CD14-positive monocyte (primary cell): ENCODE measurements at regions not wholly inside any gene's neighbourhood (a gene's known extent, or its start where the extent isn't known, plus 50 kb on each side); places are given as distances from the start of the nearest gene placed in this dataset.

Source experiments
- DNase-seq, 3 donors: peaks; one replicate each; pipeline ENCODE4 v3.0.0-alpha.2; 2011 to 2022
- H2AFZ ChIP-seq: 2 replicates; pipeline ENCODE4 v1.6.0; 2012; ENCODE audit warnings: mild to moderate bottlenecking, low read depth, low read length, inconsistent platforms; ENCODE audit not compliant: insufficient read depth, poor library complexity, severe bottlenecking
- H3K27ac ChIP-seq, 2 donors: 1 replicate in 1 of 2; 2 replicates in 1 of 2; pipeline ENCODE4 v1.5.1; 2012 to 2013; ENCODE audit warnings: low read length in 2 of 2, control low read depth in 1 of 2, inconsistent platforms in 1 of 2, low read depth in 1 of 2, mild to moderate bottlenecking in 1 of 2
- H3K27me3 ChIP-seq, 2 donors: one replicate each; pipeline versions ENCODE4 v1.6.0 to v1.6.1; 2011 to 2013; ENCODE audit warnings: low read length in 2 of 2; ENCODE audit not compliant: control insufficient read depth in 2 of 2, insufficient read depth in 2 of 2
- H3K36me3 ChIP-seq, 2 donors: replicated peaks in 1 of 2; 1 replicate in 1 of 2; 2 replicates in 1 of 2; pipeline versions ENCODE4 v1.5.1 to v1.6.1; 2012 to 2013; ENCODE audit warnings: low read length in 2 of 2, control low read depth in 1 of 2, inconsistent platforms in 1 of 2, mild to moderate bottlenecking in 1 of 2; ENCODE audit not compliant: insufficient read depth in 2 of 2, control insufficient read depth in 1 of 2
- H3K4me1 ChIP-seq, 2 donors: 1 replicate in 1 of 2; 2 replicates in 1 of 2; pipeline versions ENCODE4 v1.5.1 to v1.6.1; 2012 to 2013; ENCODE audit warnings: low read length in 2 of 2, control low read depth in 1 of 2, inconsistent platforms in 1 of 2, mild to moderate bottlenecking in 1 of 2, moderate library complexity in 1 of 2; ENCODE audit not compliant: insufficient read depth in 2 of 2, control insufficient read depth in 1 of 2
- H3K4me2 ChIP-seq: replicated peaks from 2 replicates; pipeline ENCODE3; 2012; ENCODE audit warnings: low read length, moderate library complexity, mild to moderate bottlenecking; ENCODE audit not compliant: poor library complexity, severe bottlenecking; ENCODE audit errors: extremely low read depth
- H3K4me3 ChIP-seq, 3 experiments: fragments of 200-600 bp in 1 of 3; sonication (generic) in 1 of 3; replicated peaks in 1 of 3; 1 replicate in 2 of 3; 2 replicates in 1 of 3; pipeline ENCODE4 v1.5.1; 2011 to 2013; ENCODE audit warnings: low read length in 3 of 3, mild to moderate bottlenecking in 3 of 3, control low read depth in 2 of 3, low read depth in 2 of 3, inconsistent platforms in 1 of 3, moderate library complexity in 1 of 3
- H3K79me2 ChIP-seq: 2 replicates; pipeline ENCODE4 v1.6.0; 2012; ENCODE audit warnings: mild to moderate bottlenecking, control low read depth, inconsistent platforms, low read length, moderate library complexity; ENCODE audit not compliant: insufficient read depth
- H3K9ac ChIP-seq: 2 replicates; pipeline ENCODE4 v1.6.0; 2017; ENCODE audit warnings: low read length, mild to moderate bottlenecking; ENCODE audit not compliant: insufficient read depth, poor library complexity, severe bottlenecking
- H3K9me3 ChIP-seq, 2 donors: replicated peaks in 1 of 2; 1 replicate in 1 of 2; 2 replicates in 1 of 2; pipeline versions ENCODE4 v1.5.1 to v1.6.1; 2012 to 2013; ENCODE audit warnings: low read length in 2 of 2, control low read depth in 1 of 2; ENCODE audit not compliant: control insufficient read depth in 1 of 2, insufficient read depth in 1 of 2
- H4K20me1 ChIP-seq: 2 replicates; pipeline ENCODE4 v1.6.0; 2012; ENCODE audit warnings: mild to moderate bottlenecking, low read length, control low read depth, moderate library complexity; ENCODE audit not compliant: insufficient read depth
- H3K27ac Mint-ChIP-seq, 7 donors: one replicate each; pipeline ENCODE4 v1.8.0; 2020; ENCODE audit warnings: mild to moderate bottlenecking in 7 of 7, mixed read lengths in 7 of 7, moderate library complexity in 6 of 7, inconsistent platforms in 2 of 7
- H3K27me3 Mint-ChIP-seq, 3 donors: one replicate each; pipeline ENCODE4 v1.8.0; 2021 to 2022; ENCODE audit warnings: low read depth in 3 of 3, mild to moderate bottlenecking in 3 of 3, mixed read lengths in 3 of 3, moderate library complexity in 3 of 3, inconsistent platforms in 1 of 3
- H3K36me3 Mint-ChIP-seq, 2 donors: one replicate each; pipeline ENCODE4 v1.8.0; 2020; ENCODE audit warnings: mixed read lengths in 2 of 2, inconsistent platforms in 1 of 2, mild to moderate bottlenecking in 1 of 2
- H3K4me1 Mint-ChIP-seq: one replicate; pipeline ENCODE4 v1.8.0; 2020; ENCODE audit warnings: mild to moderate bottlenecking, mixed read lengths
- H3K4me3 Mint-ChIP-seq, 2 donors: one replicate each; pipeline ENCODE4 v1.8.0; 2020; ENCODE audit warnings: mild to moderate bottlenecking in 2 of 2, mixed read lengths in 2 of 2, moderate library complexity in 1 of 2
- H3K9me3 Mint-ChIP-seq, 7 donors: one replicate each; pipeline ENCODE4 v1.8.0; 2020 to 2022; ENCODE audit warnings: mixed read lengths in 7 of 7, mild to moderate bottlenecking in 6 of 7, moderate library complexity in 6 of 7, inconsistent platforms in 2 of 7
- WGBS: methylation state at CpG from one replicate; pipeline ENCODE4 v1.1.5; 2013; ENCODE audit warnings: missing lambda C conversion rate; ENCODE audit not compliant: insufficient coverage; 5-methylcytosine and 5-hydroxymethylcytosine counted together
- intact Hi-C, 2 donors: fragments of 100-400 bp; cut with micrococcal nuclease; formaldehyde crosslinking; loops; one replicate each; pipeline versions ENCODE4 v1.15.0 to v1.15.1; 2023
- TF ChIP-seq, protein P1 (sequence below): fragments of 200-600 bp; IDR thresholded peaks from one replicate; pipeline ENCODE4 v1.8.0; 2022; ENCODE audit warnings: antibody characterized with exemption, mild to moderate bottlenecking

DNA sequence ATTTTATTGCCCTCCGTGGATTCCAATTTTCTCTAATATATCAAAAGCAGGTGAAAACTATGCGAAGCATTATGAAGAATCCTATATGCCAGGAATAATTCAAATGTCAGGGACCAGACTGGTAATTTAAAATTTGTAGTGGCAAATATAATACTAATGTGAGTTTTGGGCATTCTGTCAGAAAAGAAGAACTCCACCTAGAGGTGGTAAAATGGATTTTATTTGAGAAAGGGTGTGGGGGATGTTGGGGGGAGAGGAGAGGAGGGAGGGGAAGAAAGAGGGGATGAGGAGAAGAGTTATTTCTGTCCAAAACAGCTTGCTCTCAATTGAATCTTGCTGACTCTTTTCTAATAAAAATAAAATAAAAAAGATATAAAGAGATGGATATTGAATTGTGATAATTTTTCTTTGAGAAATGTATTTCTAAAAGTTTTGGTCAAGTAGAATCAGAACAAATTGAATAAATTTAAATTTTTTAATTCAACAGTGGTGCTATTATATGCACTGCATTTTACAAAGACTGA is 929.3 kb upstream of the SLITRK5 start:
- Histone ChIP-seq H3K79me2 (no peaks in the 10 kb centered on the region), H3K9me3 (peaks cover 0 to 4% of the 10 kb centered on the region in 2 donors), H3K4me1 (no peaks in the 10 kb centered on the region), H3K27ac (no peak overlapping the region), H3K36me3 (no peaks in the 10 kb centered on the region), H4K20me1 (no peaks in the 10 kb centered on the region), H3K4me2 (no peak overlapping the region), H3K4me3 (no peak overlapping the region), H2AFZ (no peak overlapping the region), H3K9ac (no peak overlapping the region), H3K27me3 (no peaks in the 10 kb centered on the region)
- intact Hi-C loops: no loop called here
- Mint-ChIP-seq H3K27ac (no peak overlapping the region), H3K27me3 (no peaks in the 10 kb centered on the region), H3K9me3 (peaks cover 0 to 7% (median 0%) of the 10 kb centered on the region in 7 donors), H3K4me1 (no peaks in the 10 kb centered on the region), H3K36me3 (no peaks in the 10 kb centered on the region), H3K4me3 (no peak overlapping the region)
- WGBS: no CpG with 5 or more reads among the region's 2 CpGs
- TF ChIP-seq, protein P1, sequence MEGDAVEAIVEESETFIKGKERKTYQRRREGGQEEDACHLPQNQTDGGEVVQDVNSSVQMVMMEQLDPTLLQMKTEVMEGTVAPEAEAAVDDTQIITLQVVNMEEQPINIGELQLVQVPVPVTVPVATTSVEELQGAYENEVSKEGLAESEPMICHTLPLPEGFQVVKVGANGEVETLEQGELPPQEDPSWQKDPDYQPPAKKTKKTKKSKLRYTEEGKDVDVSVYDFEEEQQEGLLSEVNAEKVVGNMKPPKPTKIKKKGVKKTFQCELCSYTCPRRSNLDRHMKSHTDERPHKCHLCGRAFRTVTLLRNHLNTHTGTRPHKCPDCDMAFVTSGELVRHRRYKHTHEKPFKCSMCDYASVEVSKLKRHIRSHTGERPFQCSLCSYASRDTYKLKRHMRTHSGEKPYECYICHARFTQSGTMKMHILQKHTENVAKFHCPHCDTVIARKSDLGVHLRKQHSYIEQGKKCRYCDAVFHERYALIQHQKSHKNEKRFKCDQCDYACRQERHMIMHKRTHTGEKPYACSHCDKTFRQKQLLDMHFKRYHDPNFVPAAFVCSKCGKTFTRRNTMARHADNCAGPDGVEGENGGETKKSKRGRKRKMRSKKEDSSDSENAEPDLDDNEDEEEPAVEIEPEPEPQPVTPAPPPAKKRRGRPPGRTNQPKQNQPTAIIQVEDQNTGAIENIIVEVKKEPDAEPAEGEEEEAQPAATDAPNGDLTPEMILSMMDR: no peak
- no peak for DNase-seq

DNA sequence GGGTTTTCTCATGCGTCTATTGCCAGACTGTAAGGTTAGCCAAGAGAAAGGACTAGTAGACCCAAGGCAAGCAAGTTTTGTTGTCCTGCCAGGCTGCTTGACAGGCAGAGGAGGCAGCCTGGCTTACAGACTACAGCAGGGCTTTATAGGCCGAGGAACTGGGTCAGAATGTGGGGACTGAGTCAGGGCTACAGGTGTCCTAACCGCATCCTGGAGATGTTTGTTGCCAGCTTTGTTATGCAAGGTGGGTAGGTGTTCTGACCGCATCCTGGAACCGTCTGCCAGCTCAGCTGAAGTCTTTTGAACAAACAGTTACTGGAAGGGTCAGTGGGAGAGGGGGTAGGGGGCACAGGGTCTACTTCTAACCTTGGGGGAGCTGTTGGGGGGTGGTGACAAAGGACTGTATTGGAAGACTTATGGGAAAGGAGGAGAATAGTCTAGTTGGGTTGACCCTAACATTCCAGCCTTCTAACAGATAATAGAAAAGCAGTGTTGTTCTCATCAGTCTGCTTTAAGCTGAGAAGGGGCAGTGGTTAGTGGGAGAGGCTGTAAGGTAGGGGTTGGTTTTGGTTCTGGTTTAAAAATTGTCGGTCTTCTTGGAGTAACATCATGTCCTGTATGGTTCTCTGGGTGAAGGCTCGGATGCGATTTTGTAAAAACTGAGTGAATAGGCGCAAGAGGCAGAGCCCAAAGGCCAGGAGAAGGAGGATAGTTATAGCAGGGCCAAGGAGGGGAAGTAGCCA is 913.8 kb upstream of the SLITRK5 start:
- Histone ChIP-seq H3K4me2 (no peak overlapping the region), H3K27me3 (no peaks in the 10 kb centered on the region), H3K9ac (no peak overlapping the region), H3K4me3 (no peak overlapping the region), H3K36me3 (no peaks in the 10 kb centered on the region), H3K4me1 (no peaks in the 10 kb centered on the region), H4K20me1 (no peaks in the 10 kb centered on the region), H3K9me3 (peaks cover 33 to 41% of the 10 kb centered on the region in 2 donors), H3K79me2 (no peaks in the 10 kb centered on the region), H3K27ac (no peak overlapping the region), H2AFZ (no peak overlapping the region)
- no peak overlapping the region for H3K27ac Mint-ChIP-seq
- WGBS: 75% methylated on average over 8 of the region's 9 CpGs
- H3K27me3 Mint-ChIP-seq: peaks cover 0 to 2% (median 0%) of the 10 kb centered on the region in 3 donors
- H3K4me1 Mint-ChIP-seq: no peaks in the 10 kb centered on the region
- H3K9me3 Mint-ChIP-seq: peaks cover 20 to 41% (median 27%) of the 10 kb centered on the region in 7 donors
- no peaks in the 10 kb centered on the region for H3K36me3 Mint-ChIP-seq
- H3K4me3 Mint-ChIP-seq: no peak overlapping the region
- no peak for DNase-seq
- TF ChIP-seq, protein P1: no peak
- intact Hi-C loops: no loop called here
